ENCODE measurements at regions not wholly inside any gene's neighbourhood (a gene's known extent, or its start where the extent isn't known, plus 50 kb on each side); places are given as distances from the start of the nearest gene placed in this dataset.

GRCh38 chr1:148318123-148318903 is 164.8 kb downstream of the PPIAL4G start:
- intact Hi-C loops (cut with DNase I; ENCODE audit: low total_unique reads) (no loop called here), in situ Hi-C loops (cut with MboI; ENCODE audit: low sequenced_read_pairs in 4 of 4) (no loop called here)

GRCh38 chr1:148317288-148317985 is 165.4 kb upstream of the NBPF11 start:
- in situ Hi-C loops (cut with MboI; ENCODE audit: low sequenced_read_pairs in 4 of 4) (no loop called here), intact Hi-C loops (cut with DNase I; ENCODE audit: low total_unique reads) (no loop called here)
- DNase-seq (no peak), ATAC-seq (no peak)
- no peaks in the 10 kb centered on the region for H3K36me3 ChIP-seq
- no peak overlapping the region for H3K27ac ChIP-seq
- H3K4me3 ChIP-seq, result no peak overlapping the region
- no peaks in the 10 kb centered on the region for H3K4me1 ChIP-seq
- TF ChIP-seq CTCF (IDR thresholded peaks at IDR 0.05 in 4 of 5, conservative IDR thresholded peaks at IDR 0.05 in 1 of 5) (no peak), POLR2A (IDR thresholded peaks at IDR 0.05) (no peak)
- H3K9me3 ChIP-seq, result no peaks in the 10 kb centered on the region
- peaks cover 0 to 7% (median 5%) of the 10 kb centered on the region in 3 donors for H3K27me3 ChIP-seq

More at GRCh38 chr1:148318123-148318903, 164.8 kb downstream of the PPIAL4G start:
- H3K9me3 ChIP-seq, result no peaks in the 10 kb centered on the region
- no peaks in the 10 kb centered on the region for H3K4me1 ChIP-seq
- peaks cover 0 to 7% (median under 1%) of the 10 kb centered on the region in 3 donors for H3K27me3 ChIP-seq
- H3K36me3 ChIP-seq, result no peaks in the 10 kb centered on the region
- ATAC-seq (no peak), DNase-seq (no peak)
- TF ChIP-seq POLR2A (IDR thresholded peaks at IDR 0.05) (no peak), CTCF (IDR thresholded peaks at IDR 0.05 in 4 of 5, conservative IDR thresholded peaks at IDR 0.05 in 1 of 5) (no peak)
- H3K27ac ChIP-seq, result no peak overlapping the region
- H3K4me3 ChIP-seq, result peak overlapping the region in 2 of 4 donors; percentile 11 to 25

DNA sequence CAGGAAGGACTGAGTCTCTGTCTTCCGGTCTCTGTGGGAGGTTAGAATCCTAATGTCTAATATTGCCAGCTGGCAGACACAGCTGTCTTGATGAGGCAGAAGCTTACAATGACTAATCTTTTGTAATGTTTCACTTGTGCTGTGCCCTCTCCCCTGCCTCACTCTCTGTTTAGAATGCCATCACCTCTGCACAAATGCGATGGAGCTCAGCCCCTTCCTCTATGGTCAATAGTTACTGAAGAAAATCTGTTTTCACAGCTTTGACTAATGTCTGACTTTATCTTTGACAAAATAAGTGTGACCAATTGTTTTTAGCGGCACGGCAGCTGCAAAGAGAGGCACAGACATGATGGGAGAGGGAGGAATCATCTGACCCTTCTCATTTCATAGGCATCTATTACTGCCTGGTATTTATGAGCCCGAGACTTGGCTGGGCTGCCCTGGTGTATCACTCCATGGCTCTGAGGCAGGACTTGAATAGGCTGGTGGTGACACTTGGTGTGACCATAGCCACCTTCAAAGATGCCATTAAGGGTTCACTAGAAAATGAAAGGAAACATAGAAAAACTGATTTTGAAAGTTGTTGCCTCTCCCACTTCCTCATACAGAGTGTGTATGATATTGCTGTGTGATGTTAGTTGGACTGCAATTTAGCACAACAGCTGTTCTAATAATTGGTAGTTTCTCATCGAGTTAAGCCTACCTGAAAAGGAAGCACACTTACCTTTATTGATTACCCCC is 163.2 kb upstream of the NBPF11 start:
- no peak overlapping the region for H3K4me3 ChIP-seq

GRCh38 chr1:148310807-148311206 is 158.7 kb upstream of the NBPF11 start:
- ATAC-seq, result no peak
- intact Hi-C loops (cut with DNase I; ENCODE audit: low total_unique reads) (no loop called here), in situ Hi-C loops (cut with MboI; ENCODE audit: low sequenced_read_pairs in 4 of 4) (no loop called here)
- Histone ChIP-seq H3K9me3 (peaks cover 0 to 6% (median 0%) of the 10 kb centered on the region in 3 donors), H3K27ac (no peak overlapping the region), H3K36me3 (no peaks in the 10 kb centered on the region), H3K4me1 (no peaks in the 10 kb centered on the region), H3K4me3 (no peak overlapping the region), H3K27me3 (peaks cover 41 to 57% (median 50%) of the 10 kb centered on the region in 3 donors)
- TF ChIP-seq POLR2A (IDR thresholded peaks at IDR 0.05) (no peak), CTCF (IDR thresholded peaks at IDR 0.05 in 4 of 5, conservative IDR thresholded peaks at IDR 0.05 in 1 of 5) (no peak)
- no peak for DNase-seq

More for the DNA sequence above, 163.2 kb upstream of the NBPF11 start:
- TF ChIP-seq CTCF (IDR thresholded peaks at IDR 0.05 in 4 of 5, conservative IDR thresholded peaks at IDR 0.05 in 1 of 5), result no peak
- TF ChIP-seq POLR2A (IDR thresholded peaks at IDR 0.05), result no peak
- Histone ChIP-seq H3K36me3 (no peaks in the 10 kb centered on the region), H3K9me3 (no peaks in the 10 kb centered on the region), H3K27me3 (peaks cover 7 to 24% (median 15%) of the 10 kb centered on the region in 3 donors), H3K4me1 (no peaks in the 10 kb centered on the region), H3K27ac (no peak overlapping the region)
- ATAC-seq (no peak), DNase-seq (no peak)
- in situ Hi-C loops (cut with MboI; ENCODE audit: low sequenced_read_pairs in 4 of 4), result no loop called here
- intact Hi-C loops (cut with DNase I; ENCODE audit: low total_unique reads), result no loop called here
